ENCODE measurements at regions not wholly inside any gene's neighbourhood (a gene's known extent, or its start where the extent isn't known, plus 50 kb on each side); places are given as distances from the start of the nearest gene placed in this dataset.
"Not testable (repeated sequence)": the region's sequence is repeated elsewhere in the genome, so short reads cannot be mapped to it uniquely, and the experiment has no call there.

DNA sequence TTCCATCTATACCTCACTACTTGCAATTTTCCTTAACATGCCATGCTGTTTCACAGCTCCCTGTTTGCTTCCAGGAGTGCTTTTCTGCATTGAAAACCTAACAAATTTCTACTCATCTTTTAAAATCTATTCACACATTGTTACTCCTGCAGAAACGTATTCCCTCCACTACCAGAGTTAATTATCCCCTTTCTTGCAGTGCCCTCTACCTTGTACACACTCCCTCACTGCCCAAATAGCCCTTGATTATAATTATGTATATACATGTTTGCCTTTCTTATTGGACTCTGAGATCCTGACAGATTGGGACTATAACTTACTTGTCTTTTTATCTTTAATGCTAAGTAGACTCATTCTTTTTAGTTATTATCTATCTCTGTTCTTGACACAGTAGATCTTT is 325.0 kb downstream of the OXSM start:
- Histone ChIP-seq H3K4me3 (ENCODE audit: low read depth in 1 of 2, low read length in 2 of 2) (no peak overlapping the region), H3K36me3 (ENCODE audit: control insufficient read depth in 2 of 2, insufficient read depth in 2 of 2, low read length in 1 of 2) (no peaks in the 10 kb centered on the region), H3K4me1 (ENCODE audit: control insufficient read depth in 2 of 2, insufficient read depth in 2 of 2, low read length in 1 of 2) (no peaks in the 10 kb centered on the region), H3K27ac (ENCODE audit: low read depth in 2 of 2, low read length in 1 of 2) (no peak overlapping the region), H3K27me3 (ENCODE audit: control insufficient read depth in 1 of 2, insufficient read depth in 2 of 2, low read length in 2 of 2) (no peaks in the 10 kb centered on the region), H3K9me3 (ENCODE audit: control insufficient read depth in 2 of 2, insufficient read depth in 1 of 2, low read depth in 1 of 2, low read length in 1 of 2) (peaks cover 0 to 5% of the 10 kb centered on the region in 2 donors)
- 55 to 69% methylated on average over 1 of the region's 1 CpG for WGBS, 2 donors

DNA sequence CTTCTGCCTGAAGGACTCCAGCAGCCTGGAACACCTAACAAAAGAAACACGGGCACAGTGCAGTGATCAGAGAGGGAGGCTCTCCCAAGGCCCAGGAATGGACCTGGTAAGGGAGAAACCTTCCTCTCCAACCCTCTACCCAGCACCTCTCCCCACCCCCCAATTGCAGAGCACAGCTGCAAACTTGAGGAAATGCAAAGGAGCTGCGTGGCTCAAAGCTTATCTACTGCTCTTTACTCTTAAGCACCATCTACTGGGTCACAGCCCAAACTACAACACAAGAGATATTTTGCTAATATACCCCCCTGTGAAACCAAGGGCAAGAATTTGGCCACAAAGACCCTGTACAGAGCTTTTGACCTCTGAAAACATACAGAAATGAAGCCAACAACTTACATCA is 328.3 kb downstream of the OXSM start:
- peaks cover 0 to 5% of the 10 kb centered on the region in 2 donors for H3K9me3 ChIP-seq (ENCODE audit: control insufficient read depth in 2 of 2, insufficient read depth in 1 of 2, low read depth in 1 of 2, low read length in 1 of 2)
- WGBS, 2 donors = 49 to 53% methylated on average over 2 of the region's 2 CpGs
- no peak overlapping the region for H3K27ac ChIP-seq (ENCODE audit: low read depth in 2 of 2, low read length in 1 of 2)
- H3K36me3 ChIP-seq (ENCODE audit: control insufficient read depth in 2 of 2, insufficient read depth in 2 of 2, low read length in 1 of 2) = no peaks in the 10 kb centered on the region
- no peaks in the 10 kb centered on the region for H3K27me3 ChIP-seq (ENCODE audit: control insufficient read depth in 1 of 2, insufficient read depth in 2 of 2, low read length in 2 of 2)
- no peak overlapping the region for H3K4me3 ChIP-seq (ENCODE audit: low read depth in 1 of 2, low read length in 2 of 2)
- H3K4me1 ChIP-seq (ENCODE audit: control insufficient read depth in 2 of 2, insufficient read depth in 2 of 2, low read length in 1 of 2) = no peaks in the 10 kb centered on the region

DNA sequence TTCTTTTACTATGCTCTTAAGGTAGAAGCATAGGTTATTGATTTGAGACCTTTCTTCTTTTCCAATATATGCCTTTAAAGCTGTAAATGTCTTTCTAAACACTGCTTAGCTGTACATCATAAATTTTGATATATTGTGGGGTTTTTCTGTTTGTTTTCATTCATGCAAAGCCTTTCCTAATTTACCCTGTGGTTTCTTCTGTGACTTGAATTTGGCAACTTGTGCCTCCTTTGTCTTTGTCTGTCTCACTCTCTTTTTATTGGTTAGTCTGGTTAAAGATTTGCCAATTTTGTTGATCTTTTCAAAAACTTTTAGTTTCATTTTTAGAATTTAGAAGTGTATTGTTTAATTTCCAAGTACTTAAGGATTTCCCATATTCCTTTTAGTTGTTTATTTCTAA is 343.1 kb downstream of the OXSM start:
- Histone ChIP-seq H3K27ac (ENCODE audit: low read depth in 2 of 2, low read length in 1 of 2) (no peak overlapping the region), H3K9me3 (ENCODE audit: control insufficient read depth in 2 of 2, insufficient read depth in 1 of 2, low read depth in 1 of 2, low read length in 1 of 2) (no peaks in the 10 kb centered on the region), H3K4me1 (ENCODE audit: control insufficient read depth in 2 of 2, insufficient read depth in 2 of 2, low read length in 1 of 2) (no peaks in the 10 kb centered on the region), H3K36me3 (ENCODE audit: control insufficient read depth in 2 of 2, insufficient read depth in 2 of 2, low read length in 1 of 2) (no peaks in the 10 kb centered on the region), H3K4me3 (ENCODE audit: low read depth in 1 of 2, low read length in 2 of 2) (no peak overlapping the region), H3K27me3 (ENCODE audit: control insufficient read depth in 1 of 2, insufficient read depth in 2 of 2, low read length in 2 of 2) (no peaks in the 10 kb centered on the region)

DNA sequence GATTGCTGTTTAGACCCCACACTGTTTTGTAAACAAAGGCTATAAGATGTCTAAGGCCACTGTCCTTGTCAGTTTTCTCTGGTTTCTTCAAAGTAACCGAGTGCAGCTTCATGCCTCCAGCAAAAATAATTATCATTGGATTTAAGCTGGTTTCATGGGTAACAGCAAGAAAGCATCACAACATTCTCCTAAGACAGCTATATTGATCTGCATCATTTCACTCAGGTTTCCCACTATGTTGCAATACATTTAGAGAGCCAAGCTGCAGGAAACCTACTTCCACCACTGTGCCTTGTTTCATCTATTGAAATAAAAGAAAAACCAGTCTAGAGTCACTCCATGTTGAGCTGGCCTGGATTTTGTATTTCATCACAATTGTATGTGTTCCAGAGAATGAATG is 351.4 kb downstream of the OXSM start:
- peaks cover 0 to 2% of the 10 kb centered on the region in 2 donors for H3K9me3 ChIP-seq (ENCODE audit: control insufficient read depth in 2 of 2, insufficient read depth in 1 of 2, low read depth in 1 of 2, low read length in 1 of 2)
- no peak overlapping the region for H3K4me3 ChIP-seq (ENCODE audit: low read depth in 1 of 2, low read length in 2 of 2)
- H3K4me1 ChIP-seq (ENCODE audit: control insufficient read depth in 2 of 2, insufficient read depth in 2 of 2, low read length in 1 of 2) = no peaks in the 10 kb centered on the region
- WGBS, 2 donors = 70 to 74% methylated on average over 1 of the region's 1 CpG
- no peaks in the 10 kb centered on the region for H3K27me3 ChIP-seq (ENCODE audit: control insufficient read depth in 1 of 2, insufficient read depth in 2 of 2, low read length in 2 of 2)
- no peak overlapping the region for H3K27ac ChIP-seq (ENCODE audit: low read depth in 2 of 2, low read length in 1 of 2)
- no peaks in the 10 kb centered on the region for H3K36me3 ChIP-seq (ENCODE audit: control insufficient read depth in 2 of 2, insufficient read depth in 2 of 2, low read length in 1 of 2)

DNA sequence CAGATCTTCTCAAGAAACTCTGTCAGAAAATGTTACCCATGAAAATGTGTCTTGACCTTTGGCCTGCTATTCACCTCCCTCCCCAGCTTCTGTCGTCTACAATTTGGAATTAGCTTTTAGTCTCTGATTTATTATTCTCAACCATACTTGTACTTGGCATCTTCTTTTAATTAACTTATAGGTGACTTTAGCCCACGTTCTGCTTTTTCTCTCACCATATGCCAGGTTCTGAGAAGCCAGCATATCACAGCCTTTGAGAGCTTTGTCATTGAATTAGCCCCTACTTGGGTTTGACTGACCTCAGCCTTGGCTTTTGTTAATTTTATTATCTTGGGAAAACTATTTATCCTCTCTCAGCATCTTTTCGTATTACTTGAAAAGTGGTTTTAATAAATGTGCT is 355.9 kb downstream of the OXSM start:
- H3K27ac ChIP-seq (ENCODE audit: low read depth in 2 of 2, low read length in 1 of 2) = no peak overlapping the region
- no peak overlapping the region for H3K4me3 ChIP-seq (ENCODE audit: low read depth in 1 of 2, low read length in 2 of 2)
- no peaks in the 10 kb centered on the region for H3K36me3 ChIP-seq (ENCODE audit: control insufficient read depth in 2 of 2, insufficient read depth in 2 of 2, low read length in 1 of 2)
- H3K4me1 ChIP-seq (ENCODE audit: control insufficient read depth in 2 of 2, insufficient read depth in 2 of 2, low read length in 1 of 2) = no peaks in the 10 kb centered on the region
- H3K27me3 ChIP-seq (ENCODE audit: control insufficient read depth in 1 of 2, insufficient read depth in 2 of 2, low read length in 2 of 2) = no peaks in the 10 kb centered on the region
- 74 to 77% methylated on average over 3 of the region's 3 CpGs for WGBS, 2 donors
- H3K9me3 ChIP-seq (ENCODE audit: control insufficient read depth in 2 of 2, insufficient read depth in 1 of 2, low read depth in 1 of 2, low read length in 1 of 2) = no peaks in the 10 kb centered on the region

DNA sequence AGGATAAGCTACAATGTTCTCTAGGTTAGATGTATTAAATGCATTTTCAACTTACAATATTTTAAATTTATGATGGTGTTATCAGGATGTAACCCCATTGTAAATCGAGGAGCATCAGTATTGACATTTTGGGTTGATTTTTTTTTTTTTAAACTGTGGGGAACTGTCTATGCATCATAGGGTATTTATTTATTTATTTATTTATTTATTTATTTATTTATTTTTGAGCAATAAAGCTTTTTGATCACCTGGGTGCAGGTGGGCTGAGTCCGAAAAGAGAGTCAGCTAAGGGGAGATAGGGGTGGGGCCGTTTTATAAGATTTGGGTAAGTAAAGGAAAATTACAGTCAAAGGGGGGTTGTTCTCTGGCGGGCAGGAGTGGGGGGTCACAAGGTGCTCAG is 367.5 kb downstream of the OXSM start:
- not testable (repeated sequence) for H3K36me3 ChIP-seq (ENCODE audit: control insufficient read depth in 2 of 2, insufficient read depth in 2 of 2, low read length in 1 of 2); H3K4me3 ChIP-seq (ENCODE audit: low read depth in 1 of 2, low read length in 2 of 2); H3K9me3 ChIP-seq (ENCODE audit: control insufficient read depth in 2 of 2, insufficient read depth in 1 of 2, low read depth in 1 of 2, low read length in 1 of 2); H3K4me1 ChIP-seq (ENCODE audit: control insufficient read depth in 2 of 2, insufficient read depth in 2 of 2, low read length in 1 of 2); H3K27me3 ChIP-seq (ENCODE audit: control insufficient read depth in 1 of 2, insufficient read depth in 2 of 2, low read length in 2 of 2); H3K27ac ChIP-seq (ENCODE audit: low read depth in 2 of 2, low read length in 1 of 2)
- WGBS, 2 donors = 89 to 90% methylated on average over 4 of the region's 4 CpGs

DNA sequence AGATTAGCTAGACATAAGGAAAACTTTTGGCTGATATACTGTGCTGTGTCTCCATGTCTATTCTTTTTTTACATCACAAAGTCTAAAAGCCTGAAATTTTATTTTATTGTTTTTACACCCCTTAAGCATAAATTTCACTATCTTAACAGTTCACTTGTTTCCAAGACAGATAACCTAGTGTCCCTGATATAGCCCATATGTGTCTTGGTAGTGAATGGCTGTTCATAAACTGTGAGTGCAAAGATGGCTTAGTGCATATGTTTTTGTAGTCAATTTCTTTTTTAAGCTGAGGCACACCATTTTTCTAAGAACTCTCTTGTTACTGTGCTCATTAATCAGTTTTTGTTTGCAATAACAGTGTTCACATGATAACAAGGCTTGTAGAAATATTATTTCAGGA is 381.1 kb downstream of the OXSM start:
- Histone ChIP-seq H3K9me3 (ENCODE audit: control insufficient read depth in 2 of 2, insufficient read depth in 1 of 2, low read depth in 1 of 2, low read length in 1 of 2) (no peaks in the 10 kb centered on the region), H3K27me3 (ENCODE audit: control insufficient read depth in 1 of 2, insufficient read depth in 2 of 2, low read length in 2 of 2) (no peaks in the 10 kb centered on the region), H3K27ac (ENCODE audit: low read depth in 2 of 2, low read length in 1 of 2) (no peak overlapping the region), H3K4me3 (ENCODE audit: low read depth in 1 of 2, low read length in 2 of 2) (no peak overlapping the region), H3K4me1 (ENCODE audit: control insufficient read depth in 2 of 2, insufficient read depth in 2 of 2, low read length in 1 of 2) (no peaks in the 10 kb centered on the region), H3K36me3 (ENCODE audit: control insufficient read depth in 2 of 2, insufficient read depth in 2 of 2, low read length in 1 of 2) (no peaks in the 10 kb centered on the region)

DNA sequence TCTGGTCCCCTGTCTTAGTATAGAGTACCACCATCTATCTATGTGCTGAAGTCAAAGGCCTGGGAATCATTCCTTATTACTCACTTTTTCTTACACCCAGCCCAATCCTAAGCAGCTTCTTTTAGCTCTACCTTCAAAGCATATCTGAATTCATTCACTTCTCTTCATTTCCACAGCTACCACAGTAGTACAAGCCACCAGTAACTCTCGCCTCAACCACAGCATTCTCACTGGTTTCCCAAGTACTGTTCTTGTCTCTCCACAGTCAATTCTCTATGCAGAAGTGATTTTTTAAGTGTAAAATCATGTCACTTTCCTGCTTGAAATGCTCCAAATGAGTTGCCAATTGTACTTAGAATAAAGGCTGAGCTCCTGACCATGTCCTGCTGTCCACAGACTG is 401.7 kb downstream of the OXSM start:
- WGBS, 2 donors = 93 to 95% methylated on average over 1 of the region's 1 CpG

DNA sequence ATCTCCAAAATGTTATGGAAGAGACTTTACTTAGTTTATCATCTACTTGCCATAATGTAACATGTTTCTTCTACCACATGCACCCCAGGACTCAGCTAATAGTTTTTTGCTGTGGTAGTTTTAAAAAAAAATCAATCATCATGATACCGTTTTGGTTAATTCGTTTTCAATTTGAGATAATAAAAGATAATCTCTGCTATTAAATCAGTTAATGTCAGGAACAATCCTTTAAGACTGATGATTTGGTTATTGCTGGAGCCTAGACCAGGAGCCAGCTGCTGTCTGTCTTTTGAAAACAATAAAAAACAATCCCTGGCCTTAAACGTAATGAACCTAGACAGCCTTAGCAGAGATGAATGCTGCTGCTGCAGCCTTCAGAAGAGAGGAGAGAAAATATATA is 403.7 kb downstream of the OXSM start:
- H3K4me3 ChIP-seq (ENCODE audit: low read depth in 1 of 2, low read length in 2 of 2) = no peak overlapping the region
- H3K27ac ChIP-seq (ENCODE audit: low read depth in 2 of 2, low read length in 1 of 2) = no peak overlapping the region
- H3K27me3 ChIP-seq (ENCODE audit: control insufficient read depth in 1 of 2, insufficient read depth in 2 of 2, low read length in 2 of 2) = no peaks in the 10 kb centered on the region
- no peaks in the 10 kb centered on the region for H3K4me1 ChIP-seq (ENCODE audit: control insufficient read depth in 2 of 2, insufficient read depth in 2 of 2, low read length in 1 of 2)
- peaks cover 0 to 7% of the 10 kb centered on the region in 2 donors for H3K9me3 ChIP-seq (ENCODE audit: control insufficient read depth in 2 of 2, insufficient read depth in 1 of 2, low read depth in 1 of 2, low read length in 1 of 2)
- no peaks in the 10 kb centered on the region for H3K36me3 ChIP-seq (ENCODE audit: control insufficient read depth in 2 of 2, insufficient read depth in 2 of 2, low read length in 1 of 2)
- WGBS, 2 donors = 59 to 64% methylated on average over 3 of the region's 3 CpGs

More for the DNA sequence above, 401.7 kb downstream of the OXSM start:
- H3K4me3 ChIP-seq (ENCODE audit: low read depth in 1 of 2, low read length in 2 of 2) = no peak overlapping the region
- no peaks in the 10 kb centered on the region for H3K27me3 ChIP-seq (ENCODE audit: control insufficient read depth in 1 of 2, insufficient read depth in 2 of 2, low read length in 2 of 2)
- H3K9me3 ChIP-seq (ENCODE audit: control insufficient read depth in 2 of 2, insufficient read depth in 1 of 2, low read depth in 1 of 2, low read length in 1 of 2) = peaks cover 0 to 7% of the 10 kb centered on the region in 2 donors
- H3K27ac ChIP-seq (ENCODE audit: low read depth in 2 of 2, low read length in 1 of 2) = no peak overlapping the region
- H3K4me1 ChIP-seq (ENCODE audit: control insufficient read depth in 2 of 2, insufficient read depth in 2 of 2, low read length in 1 of 2) = no peaks in the 10 kb centered on the region
- no peaks in the 10 kb centered on the region for H3K36me3 ChIP-seq (ENCODE audit: control insufficient read depth in 2 of 2, insufficient read depth in 2 of 2, low read length in 1 of 2)

DNA sequence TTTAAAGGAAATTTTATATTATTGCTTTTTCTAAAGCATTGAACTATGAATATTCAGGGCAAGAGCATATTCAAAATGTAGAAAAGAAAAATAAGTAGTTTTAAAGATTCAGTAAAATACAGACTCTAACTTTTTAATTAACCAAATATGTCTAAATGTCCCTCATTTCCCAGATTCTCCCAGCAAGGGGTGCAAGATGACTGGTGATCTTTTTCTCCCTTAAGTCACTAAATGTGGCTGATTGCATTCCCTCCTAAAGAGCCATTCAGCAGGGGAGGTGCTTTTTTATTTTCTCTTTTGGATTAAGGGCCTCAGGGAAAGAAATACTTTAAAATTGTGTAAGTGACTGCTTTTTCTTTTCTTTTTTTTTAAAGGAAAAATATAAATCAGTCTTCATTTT is 406.9 kb downstream of the OXSM start:
- Histone ChIP-seq H3K27me3 (ENCODE audit: control insufficient read depth in 1 of 2, insufficient read depth in 2 of 2, low read length in 2 of 2) (no peaks in the 10 kb centered on the region), H3K4me1 (ENCODE audit: control insufficient read depth in 2 of 2, insufficient read depth in 2 of 2, low read length in 1 of 2) (no peaks in the 10 kb centered on the region), H3K9me3 (ENCODE audit: control insufficient read depth in 2 of 2, insufficient read depth in 1 of 2, low read depth in 1 of 2, low read length in 1 of 2) (peaks cover 0 to 7% of the 10 kb centered on the region in 2 donors), H3K36me3 (ENCODE audit: control insufficient read depth in 2 of 2, insufficient read depth in 2 of 2, low read length in 1 of 2) (no peaks in the 10 kb centered on the region), H3K27ac (ENCODE audit: low read depth in 2 of 2, low read length in 1 of 2) (no peak overlapping the region), H3K4me3 (ENCODE audit: low read depth in 1 of 2, low read length in 2 of 2) (no peak overlapping the region)
